ENCODE measurements at regions not wholly inside any gene's neighbourhood (a gene's known extent, or its start where the extent isn't known, plus 50 kb on each side); places are given as distances from the start of the nearest gene placed in this dataset.

GRCh38 chr3:118269537-118270125 is 765.0 kb downstream of the IGSF11 start:
- TF ChIP-seq POLR2A (IDR thresholded peaks at IDR 0.05) (no peak), CTCF (IDR thresholded peaks at IDR 0.05) (no peak), POLR2AphosphoS5 (IDR thresholded peaks at IDR 0.05) (no peak)

Measured in prostate gland (tissue), 2 donors.